IPS-15b (cell line): ENCODE measurements at regions not wholly inside any gene's neighbourhood (a gene's known extent, or its start where the extent isn't known, plus 50 kb on each side); places are given as distances from the start of the nearest gene placed in this dataset.
"Not testable (repeated sequence)": the region's sequence is repeated elsewhere in the genome, so short reads cannot be mapped to it uniquely, and the experiment has no call there.

Experiments
- H3K27me3 ChIP-seq: one replicate; pipeline ENCODE4 v1.6.1; 2013; ENCODE audit warnings: low read length; ENCODE audit not compliant: control insufficient read depth, insufficient read depth
- H3K36me3 ChIP-seq: one replicate; pipeline ENCODE4 v1.6.1; 2013; ENCODE audit warnings: low read length; ENCODE audit not compliant: control insufficient read depth, insufficient read depth
- H3K4me1 ChIP-seq: one replicate; pipeline ENCODE4 v1.6.1; 2013; ENCODE audit warnings: mild to moderate bottlenecking, low read length; ENCODE audit not compliant: control insufficient read depth, insufficient read depth
- H3K4me3 ChIP-seq: one replicate; pipeline ENCODE4 v1.5.1; 2013; ENCODE audit warnings: low read depth, low read length
- H3K9ac ChIP-seq: one replicate; pipeline ENCODE4 v1.6.1; 2013; ENCODE audit warnings: low read depth, mild to moderate bottlenecking, low read length
- H3K9me3 ChIP-seq: one replicate; pipeline ENCODE4 v1.6.1; 2013; ENCODE audit warnings: mild to moderate bottlenecking, low read length; ENCODE audit not compliant: control insufficient read depth, insufficient read depth

DNA sequence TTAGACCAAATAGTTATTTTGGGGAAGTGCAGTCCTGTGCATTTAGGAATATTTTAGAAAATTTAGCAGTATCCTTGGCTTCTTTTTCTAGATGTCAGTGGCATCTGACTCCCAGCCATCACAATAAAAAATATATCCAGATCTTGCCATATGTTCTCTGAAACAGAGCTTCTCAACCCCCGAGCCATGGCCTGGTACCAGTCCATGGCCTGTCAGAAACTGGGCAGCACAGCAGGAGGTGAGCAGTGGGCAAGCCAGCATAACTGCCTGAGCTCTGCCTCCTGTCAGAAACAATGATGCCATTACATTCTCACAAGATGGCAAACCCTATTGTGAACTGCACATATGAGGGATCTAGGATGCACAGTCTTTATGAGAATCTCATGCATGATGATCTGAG is 480.0 kb downstream of the LRRIQ3 start:
- H3K4me1 ChIP-seq, result no peaks in the 10 kb centered on the region
- no peaks in the 10 kb centered on the region for H3K9me3 ChIP-seq
- H3K27me3 ChIP-seq, result no peaks in the 10 kb centered on the region
- H3K4me3 ChIP-seq, result no peak overlapping the region
- H3K36me3 ChIP-seq, result no peaks in the 10 kb centered on the region
- H3K9ac ChIP-seq, result no peak overlapping the region

DNA sequence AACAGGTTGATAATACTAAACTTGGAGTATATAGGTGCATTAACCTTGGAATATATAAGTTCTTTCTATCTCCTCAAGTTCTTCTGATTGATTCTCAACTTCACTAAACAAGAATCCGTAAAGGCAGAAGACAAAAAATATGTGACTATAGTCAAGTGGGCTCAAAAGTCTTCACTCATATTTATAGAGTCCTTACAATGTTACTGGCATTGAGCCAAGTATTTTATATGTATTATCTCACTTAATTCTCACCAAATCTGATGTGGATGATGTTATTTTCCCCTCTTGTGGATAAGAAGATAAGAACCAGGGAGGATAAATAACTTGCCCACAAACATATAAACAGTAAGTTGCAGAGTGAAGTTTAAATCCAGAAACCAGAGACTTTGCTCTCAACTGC is 486.9 kb downstream of the LRRIQ3 start:
- H3K27me3 ChIP-seq, result no peaks in the 10 kb centered on the region
- H3K9ac ChIP-seq, result no peak overlapping the region
- no peaks in the 10 kb centered on the region for H3K9me3 ChIP-seq
- no peaks in the 10 kb centered on the region for H3K36me3 ChIP-seq
- no peak overlapping the region for H3K4me3 ChIP-seq
- H3K4me1 ChIP-seq, result no peaks in the 10 kb centered on the region

DNA sequence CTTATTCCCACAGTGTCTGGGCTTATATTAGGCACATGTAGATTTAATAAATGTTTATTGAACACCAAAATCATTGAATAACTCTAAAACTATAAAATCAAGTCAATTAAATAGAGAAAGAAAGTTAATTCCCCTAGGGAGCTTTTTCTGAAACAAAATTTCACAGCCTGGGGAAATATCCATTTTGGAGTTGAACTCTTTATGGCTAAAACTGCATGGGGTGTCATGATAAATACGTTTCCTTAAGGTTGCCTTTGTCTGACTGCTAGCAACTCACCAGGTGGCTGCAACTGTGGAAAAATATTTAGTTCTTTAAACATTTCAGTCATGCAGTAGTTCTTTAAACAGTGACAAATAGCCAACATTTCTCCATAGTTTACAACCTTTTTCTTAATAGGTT is 496.1 kb downstream of the LRRIQ3 start:
- Histone ChIP-seq H3K36me3 (no peaks in the 10 kb centered on the region), H3K4me1 (no peaks in the 10 kb centered on the region), H3K27me3 (no peaks in the 10 kb centered on the region), H3K9ac (no peak overlapping the region), H3K9me3 (no peaks in the 10 kb centered on the region), H3K4me3 (no peak overlapping the region)

DNA sequence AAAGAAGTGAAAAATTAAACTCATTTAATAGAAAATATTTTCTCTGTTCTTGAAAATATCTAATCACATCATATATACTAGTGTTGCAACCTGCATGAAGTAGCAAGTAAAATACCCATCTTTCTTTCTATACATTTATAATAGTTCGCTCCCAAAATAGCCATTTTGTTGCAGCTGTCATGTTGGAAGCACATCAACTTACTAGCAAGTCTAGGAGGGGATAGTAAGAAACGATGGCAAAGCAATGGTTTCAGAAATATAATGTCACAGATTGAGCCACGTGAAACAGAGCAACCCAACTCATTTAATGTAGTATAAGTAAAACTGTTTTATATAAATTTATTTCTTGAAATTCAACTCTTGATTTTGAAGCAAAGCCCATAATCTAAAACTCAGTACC is 521.8 kb downstream of the LRRIQ3 start:
- Histone ChIP-seq H3K4me1 (no peaks in the 10 kb centered on the region), H3K4me3 (no peak overlapping the region), H3K36me3 (no peaks in the 10 kb centered on the region), H3K9ac (no peak overlapping the region), H3K27me3 (no peaks in the 10 kb centered on the region), H3K9me3 (no peaks in the 10 kb centered on the region)

DNA sequence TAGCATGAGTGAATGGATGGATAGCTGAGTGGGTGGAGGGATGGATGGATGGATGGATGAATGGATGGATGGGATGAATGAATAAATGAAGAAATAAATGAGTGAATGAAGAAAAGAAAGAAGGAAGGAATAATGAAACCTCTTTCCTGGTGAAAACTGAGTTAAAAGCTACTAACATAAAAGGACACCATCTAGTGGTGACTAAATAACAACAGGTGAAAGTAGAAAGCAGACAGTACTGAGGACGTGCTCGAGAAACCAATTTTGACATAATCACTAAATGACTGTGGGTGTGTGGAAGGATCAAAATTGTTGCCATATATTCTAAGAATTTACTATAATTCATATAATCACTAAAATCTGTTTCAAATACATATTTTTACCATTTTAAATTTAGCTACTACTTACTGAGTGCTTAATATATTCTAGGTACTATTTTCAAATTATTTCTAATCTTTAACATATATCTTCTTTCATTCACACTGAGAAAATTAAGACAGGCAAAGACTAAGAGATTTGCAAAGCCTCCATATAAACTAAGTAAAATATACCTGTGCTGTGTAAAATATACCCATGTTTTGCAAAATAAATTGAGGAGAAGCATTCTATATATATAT is 522.9 kb downstream of the LRRIQ3 start:
- H3K4me1 ChIP-seq, result no peaks in the 10 kb centered on the region
- H3K9ac ChIP-seq, result no peak overlapping the region
- no peak overlapping the region for H3K4me3 ChIP-seq
- no peaks in the 10 kb centered on the region for H3K27me3 ChIP-seq
- no peaks in the 10 kb centered on the region for H3K9me3 ChIP-seq
- no peaks in the 10 kb centered on the region for H3K36me3 ChIP-seq

DNA sequence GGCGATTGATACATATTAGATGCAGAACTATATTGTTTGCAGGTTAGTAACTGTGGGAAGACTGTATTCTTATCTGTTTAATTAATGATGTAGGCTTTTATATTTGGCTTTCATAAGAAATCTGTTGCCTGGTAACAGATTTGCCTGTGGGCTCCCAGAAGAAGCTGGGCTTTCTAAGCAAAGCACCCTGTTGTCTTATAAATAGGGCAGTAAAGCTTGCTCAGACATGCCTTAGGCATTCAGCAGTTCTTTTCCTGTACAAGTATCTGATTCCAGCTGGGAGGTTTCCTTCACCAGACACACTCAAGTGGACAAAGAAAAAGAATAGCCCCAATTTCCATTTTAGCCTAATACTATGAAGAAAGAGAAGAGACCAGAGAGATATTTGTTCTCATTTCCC is 524.0 kb downstream of the LRRIQ3 start:
- no peak overlapping the region for H3K4me3 ChIP-seq
- H3K36me3 ChIP-seq, result no peaks in the 10 kb centered on the region
- H3K4me1 ChIP-seq, result no peaks in the 10 kb centered on the region
- no peak overlapping the region for H3K9ac ChIP-seq
- H3K9me3 ChIP-seq, result no peaks in the 10 kb centered on the region
- no peaks in the 10 kb centered on the region for H3K27me3 ChIP-seq

DNA sequence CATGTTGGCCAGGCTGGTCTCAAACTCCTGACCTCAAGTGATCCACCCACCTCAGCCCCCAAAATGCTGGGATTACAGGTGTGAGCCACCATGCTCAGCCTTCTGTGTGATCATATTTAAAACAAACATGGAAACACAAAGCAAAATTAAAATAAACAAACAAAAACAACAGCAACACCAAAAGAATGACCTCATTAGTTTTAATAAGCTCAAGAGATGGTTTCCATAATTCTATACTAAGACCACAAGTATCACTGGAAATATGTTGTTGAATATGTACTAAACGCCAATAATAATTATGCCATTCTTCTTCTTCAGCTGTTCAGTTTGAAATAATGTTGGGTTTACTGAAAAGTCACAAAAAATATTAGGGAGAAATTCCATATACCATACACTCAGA is 526.4 kb downstream of the LRRIQ3 start:
- Histone ChIP-seq H3K9me3 (no peaks in the 10 kb centered on the region), H3K9ac (no peak overlapping the region), H3K36me3 (no peaks in the 10 kb centered on the region), H3K4me3 (no peak overlapping the region), H3K27me3 (no peaks in the 10 kb centered on the region), H3K4me1 (no peaks in the 10 kb centered on the region)

DNA sequence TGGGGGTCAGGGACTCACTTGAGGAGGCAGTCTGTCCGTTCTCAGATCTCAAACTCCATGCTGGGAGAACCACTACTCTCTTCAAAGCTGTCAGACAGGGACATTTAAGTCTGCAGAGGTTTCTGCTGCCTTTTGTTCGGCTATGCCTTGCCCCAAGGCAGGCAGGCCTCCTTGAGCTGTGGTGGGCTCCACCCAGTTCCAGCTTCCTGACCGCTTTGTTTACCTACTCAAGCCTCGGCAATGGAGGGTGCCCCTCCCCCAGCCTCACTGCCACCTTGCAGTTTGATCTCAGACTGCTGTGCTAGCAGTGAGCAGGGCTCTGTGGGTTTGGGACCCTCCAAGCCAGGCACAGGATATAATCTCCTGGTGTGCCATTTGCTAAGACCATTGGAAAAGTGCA is 530.0 kb downstream of the LRRIQ3 start:
- H3K36me3 ChIP-seq, H3K4me3 ChIP-seq, H3K4me1 ChIP-seq, H3K27me3 ChIP-seq, H3K9me3 ChIP-seq, H3K9ac ChIP-seq: not testable (repeated sequence)

DNA sequence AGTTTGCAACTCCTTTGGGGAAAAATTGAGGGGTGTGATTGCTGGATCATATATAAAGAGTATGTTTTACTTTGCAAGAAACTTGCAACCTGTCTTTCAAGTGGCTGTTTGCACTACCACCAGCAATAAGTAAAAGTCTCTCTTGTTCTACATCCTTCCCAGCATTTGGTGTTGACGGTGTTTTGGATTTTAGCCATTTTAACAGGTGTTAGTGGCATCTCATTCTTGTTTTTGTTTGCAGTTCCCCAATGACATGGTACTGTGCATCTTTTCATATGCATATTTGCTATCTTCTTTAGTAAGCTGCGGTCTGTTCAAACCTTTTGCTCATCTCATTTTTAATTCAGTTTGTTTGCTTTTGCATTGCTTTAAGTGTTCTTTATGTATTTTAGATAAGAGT is 535.5 kb downstream of the LRRIQ3 start:
- H3K27me3 ChIP-seq, result no peaks in the 10 kb centered on the region
- no peaks in the 10 kb centered on the region for H3K4me1 ChIP-seq
- H3K9me3 ChIP-seq, result no peaks in the 10 kb centered on the region
- H3K36me3 ChIP-seq, result no peaks in the 10 kb centered on the region
- H3K4me3 ChIP-seq, result no peak overlapping the region
- no peak overlapping the region for H3K9ac ChIP-seq

DNA sequence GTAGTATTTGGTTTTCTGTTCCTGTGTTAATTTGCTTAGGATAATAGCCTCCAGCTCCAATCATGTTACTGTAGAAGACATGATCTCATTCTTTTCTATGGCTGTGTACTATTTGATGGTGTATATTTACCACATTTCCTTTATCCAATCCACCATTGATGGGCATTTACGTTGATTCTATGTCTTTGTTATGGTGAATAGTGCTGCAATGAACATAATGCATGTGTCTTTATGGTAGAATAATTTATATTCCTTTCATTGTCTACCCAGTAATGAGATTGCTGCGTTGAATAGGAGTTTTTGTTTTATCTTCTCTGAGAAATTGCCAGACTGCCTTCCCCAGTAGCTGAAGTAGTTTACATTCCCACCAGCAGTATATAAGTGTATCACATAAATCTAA is 538.8 kb downstream of the LRRIQ3 start:
- H3K36me3 ChIP-seq, result no peaks in the 10 kb centered on the region
- no peak overlapping the region for H3K4me3 ChIP-seq
- H3K27me3 ChIP-seq, result no peaks in the 10 kb centered on the region

DNA sequence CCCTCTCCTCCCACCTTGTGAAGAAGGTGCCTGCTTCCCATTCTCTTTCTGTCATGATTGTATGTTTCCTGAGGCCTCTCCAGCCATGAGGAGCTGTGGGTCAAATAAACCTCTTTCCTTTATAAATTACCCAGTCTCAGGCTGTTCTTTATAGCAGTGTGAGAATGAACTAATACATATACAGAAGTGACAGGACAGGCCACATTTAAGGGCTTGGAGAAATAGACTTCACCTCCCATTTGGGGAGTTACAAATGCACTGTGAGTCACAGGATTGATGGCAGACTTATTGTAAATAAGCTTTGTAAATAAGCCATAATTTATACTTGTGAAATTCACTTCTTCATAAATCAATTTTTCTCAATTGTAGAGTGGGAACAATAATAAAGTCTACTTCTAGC is 543.3 kb downstream of the LRRIQ3 start:
- Histone ChIP-seq H3K4me1 (no peaks in the 10 kb centered on the region), H3K9me3 (no peaks in the 10 kb centered on the region), H3K9ac (no peak overlapping the region), H3K36me3 (no peaks in the 10 kb centered on the region), H3K4me3 (no peak overlapping the region), H3K27me3 (no peaks in the 10 kb centered on the region)

More for the DNA sequence above, 538.8 kb downstream of the LRRIQ3 start:
- Histone ChIP-seq H3K9me3 (no peaks in the 10 kb centered on the region), H3K9ac (no peak overlapping the region), H3K4me1 (no peaks in the 10 kb centered on the region)

DNA sequence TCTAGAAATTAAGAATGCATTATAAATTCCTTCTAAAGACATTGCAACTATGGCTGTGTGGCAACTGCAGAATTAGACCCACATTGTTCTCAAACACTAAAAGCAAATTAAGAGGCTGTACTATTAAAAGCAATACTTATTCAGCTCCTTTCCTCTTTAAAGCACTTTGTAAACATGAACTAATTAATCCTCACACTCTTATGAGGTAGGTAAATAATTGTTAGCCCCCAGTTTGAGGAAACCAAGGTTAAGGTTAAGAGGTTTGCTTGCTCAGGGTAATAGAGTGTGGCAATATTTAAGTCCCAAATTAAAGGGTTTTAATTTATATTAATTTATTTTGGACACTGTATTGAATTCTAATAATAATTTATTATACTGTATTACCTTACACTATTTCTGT is 553.8 kb downstream of the LRRIQ3 start:
- Histone ChIP-seq H3K36me3 (no peaks in the 10 kb centered on the region), H3K27me3 (no peaks in the 10 kb centered on the region), H3K4me1 (no peaks in the 10 kb centered on the region), H3K9ac (no peak overlapping the region), H3K9me3 (no peaks in the 10 kb centered on the region), H3K4me3 (no peak overlapping the region)

DNA sequence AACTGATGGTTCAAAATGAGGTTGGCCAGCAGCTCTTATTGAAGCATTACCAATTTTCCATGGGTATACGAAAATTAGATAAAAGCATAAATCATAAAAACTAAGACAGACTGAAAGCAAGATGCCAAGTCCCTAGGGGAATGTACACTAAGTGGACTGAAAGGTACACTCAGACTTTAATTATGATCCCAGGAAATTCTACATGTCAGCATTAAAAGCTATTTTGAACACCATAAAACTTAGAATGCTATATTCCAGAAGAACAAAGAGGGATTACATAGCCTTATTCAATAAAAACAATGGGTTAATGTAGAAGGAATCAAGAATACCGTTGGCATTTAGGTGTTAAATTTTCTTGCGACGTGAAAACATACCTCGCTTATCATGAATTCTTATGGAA is 558.5 kb downstream of the LRRIQ3 start:
- Histone ChIP-seq H3K9ac (no peak overlapping the region), H3K36me3 (no peaks in the 10 kb centered on the region), H3K4me1 (no peaks in the 10 kb centered on the region), H3K4me3 (no peak overlapping the region), H3K27me3 (no peaks in the 10 kb centered on the region), H3K9me3 (no peaks in the 10 kb centered on the region)
